Hematopoietic multipotent progenitor cell treated with erythropoietin and hydrocortisone succinate and interleukin-3 and kit ligand, for 6 days (in vitro differentiated cells): ENCODE measurements at regions not wholly inside any gene's neighbourhood (a gene's known extent, or its start where the extent isn't known, plus 50 kb on each side); places are given as distances from the start of the nearest gene placed in this dataset.
"Not testable (repeated sequence)": the region's sequence is repeated elsewhere in the genome, so short reads cannot be mapped to it uniquely, and the experiment has no call there.

Experiments
- DNase-seq: peaks from one replicate; pipeline ENCODE4 v3.0.0-alpha.2; 2015

- DNase-seq: no peak
Observed at GRCh38 chr12:46711756-46712155, 114.0 kb downstream of the SLC38A4 start.

- DNase-seq: no peak
Observed at GRCh38 chr12:46710125-46710743, 115.6 kb downstream of the SLC38A4 start.

- no peak for DNase-seq
Observed at GRCh38 chr12:46702581-46703344, 123.0 kb downstream of the SLC38A4 start.

- no peak for DNase-seq
Observed at GRCh38 chr12:46701356-46701755, 124.4 kb downstream of the SLC38A4 start.

GRCh38 chr12:46699986-46700385 lies 125.8 kb downstream of the SLC38A4 start:
- peak; percentile 14 for DNase-seq

GRCh38 chr12:46698003-46698402 lies 127.8 kb downstream of the SLC38A4 start:
- no peak for DNase-seq

- DNase-seq: no peak
Observed at GRCh38 chr12:46693518-46693917, 132.3 kb downstream of the SLC38A4 start.

GRCh38 chr12:46693034-46693433 lies 132.8 kb downstream of the SLC38A4 start:
- DNase-seq: no peak

GRCh38 chr12:46692606-46693005 lies 133.2 kb downstream of the SLC38A4 start:
- DNase-seq: no peak

- no peak for DNase-seq
Observed at GRCh38 chr12:46686267-46686942, 139.4 kb downstream of the SLC38A4 start.

GRCh38 chr12:46684243-46684642 lies 141.6 kb downstream of the SLC38A4 start:
- DNase-seq: not testable (repeated sequence)

- DNase-seq: no peak
Observed at GRCh38 chr12:46682148-46682547, 143.6 kb downstream of the SLC38A4 start.

- no peak for DNase-seq
Observed at GRCh38 chr12:46680506-46680905, 145.3 kb downstream of the SLC38A4 start.

- no peak for DNase-seq
Observed at GRCh38 chr12:46679754-46680153, 146.0 kb downstream of the SLC38A4 start.

- no peak for DNase-seq
Observed at GRCh38 chr12:46678426-46678825, 147.4 kb downstream of the SLC38A4 start.

- DNase-seq: peak; percentile 30
Observed at GRCh38 chr12:46677749-46678148, 148.0 kb downstream of the SLC38A4 start.

- no peak for DNase-seq
Observed at GRCh38 chr12:46676797-46677520, 148.8 kb downstream of the SLC38A4 start.

- no peak for DNase-seq
Observed at GRCh38 chr12:46676396-46676795, 149.4 kb downstream of the SLC38A4 start.

GRCh38 chr12:46675736-46676135 lies 150.1 kb downstream of the SLC38A4 start:
- peak; percentile 61 for DNase-seq

- DNase-seq: no peak
Observed at GRCh38 chr12:46674800-46675199, 151.0 kb downstream of the SLC38A4 start.

- DNase-seq: no peak
Observed at GRCh38 chr12:46674129-46674528, 151.7 kb downstream of the SLC38A4 start.

- no peak for DNase-seq
Observed at GRCh38 chr12:46671102-46671501, 154.7 kb downstream of the SLC38A4 start.

- DNase-seq: no peak
Observed at GRCh38 chr12:46670636-46671035, 155.2 kb downstream of the SLC38A4 start.
